ENCODE measurements at regions not wholly inside any gene's neighbourhood (a gene's known extent, or its start where the extent isn't known, plus 50 kb on each side); places are given as distances from the start of the nearest gene placed in this dataset.

DNA sequence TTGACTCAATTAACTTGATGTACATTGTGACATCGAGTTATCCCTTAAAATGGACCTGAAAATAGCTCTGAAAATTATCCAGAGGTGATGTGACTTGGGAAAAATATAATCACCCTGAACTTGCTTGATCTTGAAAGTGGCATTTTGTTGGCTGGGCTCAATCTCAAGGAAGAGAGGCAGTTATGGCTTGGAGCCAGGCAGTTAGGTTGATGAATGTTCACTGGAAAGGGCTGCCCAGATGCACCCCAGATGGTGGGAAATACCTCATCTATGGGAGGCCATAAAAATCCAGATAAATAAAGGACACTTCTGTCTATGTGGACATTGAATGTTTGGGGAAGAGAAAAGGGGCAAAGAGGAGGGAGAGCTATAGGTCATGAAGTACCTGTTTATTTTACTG is 55.7 kb upstream of the OR5AN1 start:
- no peak for DNase-seq

DNA sequence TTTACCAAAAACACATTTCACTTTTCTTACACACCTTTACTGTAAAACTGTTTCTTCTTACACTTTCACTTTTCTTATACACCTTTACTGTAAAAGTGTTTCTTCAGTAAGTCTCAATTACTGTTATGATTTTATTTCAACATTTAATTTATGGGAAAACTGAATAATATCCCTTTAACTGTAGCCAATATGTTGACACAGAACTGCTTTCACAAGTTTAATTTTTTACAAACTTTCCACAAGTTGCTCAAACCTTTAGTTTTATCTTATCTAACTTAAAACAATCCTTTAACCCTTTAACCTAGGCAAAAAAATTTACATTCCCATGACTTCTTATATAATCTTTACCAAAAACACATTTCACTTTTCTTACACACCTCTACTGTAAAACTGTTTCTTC is 63.3 kb upstream of the OR5AN1 start:
- DNase-seq, result no peak

DNA sequence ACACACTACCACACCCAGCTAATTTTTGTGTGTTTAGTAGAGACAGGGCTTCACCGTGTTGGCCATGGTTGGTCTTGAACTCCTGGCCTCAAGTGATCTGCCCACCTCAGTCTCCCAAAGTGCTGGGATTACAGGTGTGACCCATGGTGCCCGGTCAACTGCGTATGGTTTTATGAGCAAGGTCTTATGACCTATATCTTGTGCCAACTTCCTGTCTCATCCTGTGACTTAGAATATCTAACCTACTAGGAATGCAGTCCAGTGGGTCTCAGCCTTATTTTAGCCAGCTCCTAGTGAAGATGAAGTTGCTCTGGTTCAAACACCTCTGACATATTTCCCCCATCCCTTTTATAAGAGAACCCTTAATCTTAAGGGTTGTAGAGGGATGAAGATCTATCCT is 66.1 kb upstream of the OR5AN1 start:
- no peak for DNase-seq

DNA sequence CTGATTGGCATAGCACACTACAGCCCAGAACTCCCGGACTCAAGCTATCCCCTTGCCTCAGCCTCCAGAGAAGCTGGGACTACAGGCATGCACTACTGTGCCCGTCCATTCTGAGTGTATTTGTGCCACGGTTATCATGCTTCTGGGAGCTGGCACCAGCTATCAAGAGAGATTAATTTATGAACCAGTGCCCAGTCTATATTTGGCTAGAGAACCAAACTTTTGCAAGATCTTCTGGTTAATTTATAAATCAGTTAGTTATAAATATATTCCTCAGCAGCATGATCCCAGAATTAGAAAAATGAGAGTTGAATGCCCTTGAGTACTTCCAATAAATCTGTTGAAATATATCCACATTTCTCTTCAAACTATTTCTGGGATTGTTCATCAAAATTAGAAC is 67.5 kb upstream of the OR5AN1 start:
- no peak for DNase-seq

DNA sequence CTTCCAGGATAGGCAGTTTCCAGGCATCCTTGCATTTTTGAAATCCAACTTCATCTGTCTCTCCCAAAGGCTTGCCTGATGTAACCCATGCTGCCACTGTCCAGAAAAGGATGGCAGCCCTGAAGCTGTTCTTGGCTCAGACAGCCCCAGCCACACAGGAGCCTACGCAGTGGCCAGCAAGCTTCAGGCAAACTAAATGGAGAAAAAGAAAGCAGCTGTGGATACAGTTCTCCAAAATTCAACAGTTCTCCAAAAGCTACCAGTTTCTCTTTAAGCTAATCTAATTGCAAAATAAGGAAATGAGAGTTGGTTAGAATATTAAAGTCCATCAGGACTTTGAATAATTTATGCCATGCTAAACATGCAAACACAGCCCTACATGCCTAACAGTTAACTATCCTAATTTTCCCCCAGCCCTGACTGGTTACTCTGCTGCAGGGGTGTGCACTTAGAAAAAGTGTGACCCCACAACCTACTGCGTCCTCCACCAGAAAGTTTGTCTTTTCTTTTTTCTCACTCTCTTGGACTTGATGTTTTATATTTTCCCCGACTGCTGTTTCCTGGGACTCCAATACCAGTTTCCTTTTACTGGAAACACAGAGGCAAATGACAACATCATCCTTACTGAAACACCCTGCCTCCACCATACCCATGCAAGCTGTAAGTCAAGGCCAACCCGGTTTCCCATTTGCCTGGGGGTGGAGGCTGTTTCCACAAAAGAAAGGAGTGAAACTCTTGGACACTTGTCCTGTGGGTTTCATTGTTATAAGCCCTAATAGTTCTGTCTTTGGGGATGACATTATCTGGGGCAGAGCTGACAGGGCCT is 69.1 kb upstream of the OR5AN1 start:
- no peak for DNase-seq

DNA sequence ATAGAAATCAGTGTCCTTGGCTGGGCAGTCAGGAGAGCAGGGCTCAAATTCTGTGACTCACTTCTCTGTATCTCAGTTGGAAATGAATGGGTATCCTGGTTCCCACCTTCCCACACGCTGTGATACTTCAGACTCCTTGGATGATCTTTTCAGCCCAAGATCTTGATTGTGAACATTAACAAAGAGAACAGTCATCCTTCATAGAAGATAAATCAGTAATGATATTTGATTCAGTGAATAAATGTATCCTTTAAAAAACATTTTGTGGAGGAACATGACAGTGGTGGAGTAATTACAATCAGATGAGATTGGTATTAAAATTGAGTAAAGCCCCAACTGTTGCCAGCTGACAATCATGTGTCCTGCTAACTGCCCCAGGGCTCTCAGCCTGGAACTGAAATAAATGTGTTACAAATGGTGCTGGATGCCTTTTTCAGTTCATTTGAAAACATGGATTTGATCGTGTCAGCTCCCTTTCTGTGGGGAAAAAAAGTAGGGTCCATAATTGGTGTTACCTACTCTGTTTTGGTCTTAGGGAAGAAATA is 72.9 kb upstream of the OR5AN1 start:
- no peak for DNase-seq

DNA sequence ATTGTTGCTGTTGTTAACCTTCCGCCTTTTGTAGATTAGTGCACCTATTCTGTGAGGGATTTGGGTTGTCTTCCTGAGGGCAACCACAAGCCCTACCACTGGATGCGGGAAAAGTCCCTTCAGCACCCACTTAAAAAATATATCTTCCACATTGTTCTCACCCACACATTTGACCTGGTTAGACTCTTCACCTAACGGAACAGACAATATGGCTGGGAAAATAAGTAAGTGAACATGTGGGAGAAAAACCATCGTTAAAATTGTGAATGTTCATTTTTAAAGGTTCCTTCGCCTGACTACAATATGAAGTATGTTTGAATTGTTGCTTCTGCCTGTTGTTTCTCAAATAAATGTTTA is 72.0 kb upstream of the MPEG1 start:
- DNase-seq, result no peak

DNA sequence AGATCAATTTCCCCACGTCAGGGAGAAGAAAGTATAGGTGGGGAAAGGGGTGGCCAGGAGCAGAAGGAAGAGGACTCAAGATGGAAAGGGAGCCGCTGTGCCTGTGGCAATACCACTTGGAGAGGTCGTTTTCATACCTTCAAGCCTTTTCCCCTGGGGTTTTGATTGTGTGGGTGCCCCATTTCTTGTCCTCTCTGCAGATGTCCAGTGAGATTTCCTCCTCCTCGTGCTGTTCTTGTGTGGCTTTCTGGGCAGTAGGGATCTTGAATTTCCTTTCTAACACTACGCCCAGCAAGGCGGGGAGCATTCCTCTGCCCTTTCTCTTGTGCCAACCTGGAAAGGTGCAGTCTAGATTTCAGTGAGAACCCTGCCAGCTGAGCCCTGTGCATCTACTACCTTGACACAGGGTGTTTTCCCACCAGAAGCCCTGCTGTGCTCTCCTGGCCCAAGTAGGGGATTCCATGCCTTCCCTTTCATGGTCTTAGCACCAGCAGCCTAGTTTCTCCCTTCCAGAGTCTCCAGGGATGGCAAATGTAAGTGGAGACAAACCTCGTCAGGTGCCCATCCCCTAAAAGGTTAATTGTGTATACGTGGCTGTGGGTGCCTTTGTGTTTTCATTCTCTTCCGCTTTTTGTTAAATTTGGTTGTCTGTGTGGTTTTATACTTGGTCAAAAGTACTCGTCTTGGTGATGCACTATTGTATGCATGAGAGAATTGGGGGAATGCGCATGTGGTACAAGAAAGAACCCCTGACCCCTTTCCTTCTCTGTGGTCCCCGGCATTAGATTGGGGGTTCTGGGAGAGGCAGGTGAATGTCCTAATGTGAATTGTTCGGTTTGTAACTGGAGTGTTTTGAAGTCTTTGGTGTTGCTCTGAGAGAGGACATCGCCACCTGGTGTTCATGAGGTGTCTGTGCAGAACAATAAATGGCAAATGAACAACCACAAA is 71.4 kb upstream of the MPEG1 start:
- DNase-seq, result peak; percentile 57

DNA sequence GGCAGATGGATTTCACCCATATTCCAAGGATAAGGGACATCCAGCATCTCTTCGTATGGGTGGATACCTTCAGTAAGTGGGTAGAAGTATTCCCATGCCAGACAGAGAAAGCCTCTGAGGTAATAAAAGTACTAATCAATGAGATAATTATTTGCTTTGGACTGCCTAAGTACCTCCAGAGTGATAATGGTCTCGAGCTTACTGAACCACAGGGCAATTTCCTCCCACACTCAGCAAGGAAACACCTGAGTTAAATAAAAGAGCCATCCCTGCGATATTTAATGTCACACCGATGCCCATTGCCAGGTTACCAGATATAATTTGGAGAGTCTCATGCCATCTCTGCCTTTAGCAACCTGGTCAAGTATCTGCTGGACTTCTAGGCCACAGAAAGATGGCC is 70.6 kb upstream of the MPEG1 start:
- DNase-seq, result no peak

DNA sequence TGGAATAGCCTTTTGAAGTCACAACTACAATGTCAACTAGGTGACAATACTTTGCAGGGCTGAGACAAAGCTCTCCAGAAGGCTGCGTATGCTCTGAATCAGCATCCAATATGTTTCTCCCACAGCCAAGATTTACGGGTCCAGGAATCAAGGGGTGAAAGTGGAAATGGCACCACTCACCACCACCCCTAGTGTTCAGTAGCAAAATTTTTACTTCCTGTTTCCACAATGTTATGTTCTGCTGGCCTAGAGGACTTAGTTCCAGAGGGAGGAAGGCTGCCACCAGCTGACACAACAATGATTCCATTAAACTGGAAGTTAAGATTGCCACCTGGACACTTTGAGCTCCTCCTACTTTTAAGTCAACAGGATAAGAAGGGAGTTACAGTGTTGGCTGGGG is 68.5 kb upstream of the MPEG1 start:
- no peak for DNase-seq

DNA sequence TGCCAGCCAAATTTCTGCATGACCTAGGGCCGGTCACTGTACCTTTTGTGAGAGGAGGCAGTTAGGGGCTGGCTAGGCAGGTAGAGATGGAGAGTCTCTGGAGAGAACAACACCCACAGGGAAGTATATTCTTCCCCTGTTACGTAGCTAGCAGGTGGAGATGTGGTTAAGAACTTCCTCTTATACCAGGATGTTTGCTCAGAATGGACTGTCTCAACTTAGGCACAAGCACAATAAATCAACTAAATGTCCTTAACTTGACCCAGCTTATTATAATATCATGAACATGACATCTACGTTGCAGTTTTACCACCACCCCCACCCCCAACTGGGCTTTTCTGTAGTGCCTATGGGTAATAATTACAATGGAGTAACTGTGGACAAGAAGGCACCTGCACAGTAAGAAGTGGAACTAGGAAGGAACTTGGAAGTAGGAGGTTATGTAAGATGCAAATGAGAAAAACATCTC is 60.7 kb upstream of the MPEG1 start:
- no peak for DNase-seq

DNA sequence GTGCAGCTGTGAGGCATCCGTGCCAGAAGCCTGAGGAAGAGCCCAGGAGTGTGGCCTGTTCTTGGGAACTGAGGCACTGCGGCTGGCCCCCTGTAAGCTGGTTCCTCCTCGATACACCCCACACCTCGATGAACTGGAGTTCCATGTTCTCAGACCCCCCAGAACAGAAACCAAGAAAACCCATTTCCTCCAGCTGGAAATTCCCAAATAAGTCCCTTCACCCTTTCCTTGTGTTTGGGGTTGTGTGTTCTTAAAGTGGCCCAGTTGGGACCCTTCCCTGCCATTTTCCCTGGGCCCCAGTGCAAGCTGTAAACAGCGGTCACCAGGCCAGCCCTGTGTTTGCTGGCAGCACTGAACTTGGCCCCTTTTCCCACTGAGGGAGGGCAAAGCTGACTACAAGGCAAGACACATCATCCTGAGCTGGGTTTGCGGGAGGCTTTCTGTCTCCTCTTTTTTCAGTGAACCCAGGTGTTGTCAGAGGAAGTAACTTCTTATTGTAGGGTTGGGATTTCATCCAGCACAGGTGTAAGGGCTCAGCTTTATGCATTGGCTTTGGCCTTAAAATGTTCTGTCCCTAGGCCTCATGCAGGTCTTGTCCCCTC is 60.1 kb upstream of the MPEG1 start:
- no peak for DNase-seq

DNA sequence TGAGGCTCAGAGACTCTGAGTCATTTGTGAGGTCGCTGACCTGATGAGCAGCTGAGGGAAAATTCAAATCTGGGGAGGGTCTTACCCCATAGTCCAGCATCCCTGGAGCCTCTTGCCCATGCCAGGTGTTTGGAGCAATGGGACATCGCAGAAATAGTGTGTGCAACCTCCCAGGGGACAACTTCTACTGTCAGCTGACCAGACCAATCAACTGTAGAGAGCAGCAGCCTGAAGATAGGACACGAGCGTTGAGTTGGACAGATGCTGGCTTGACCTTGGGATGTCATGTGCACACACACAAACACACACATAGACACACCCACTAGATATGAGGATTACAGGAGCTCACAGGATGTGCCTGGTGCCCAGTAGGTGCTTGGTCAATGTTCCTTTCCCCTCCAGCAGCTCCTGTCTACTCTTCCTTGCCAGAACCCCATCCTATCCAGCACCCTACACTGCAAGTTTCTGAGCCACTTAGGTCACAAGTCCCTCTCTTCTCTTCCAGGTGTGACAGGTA is 59.1 kb upstream of the MPEG1 start:
- DNase-seq, result no peak

DNA sequence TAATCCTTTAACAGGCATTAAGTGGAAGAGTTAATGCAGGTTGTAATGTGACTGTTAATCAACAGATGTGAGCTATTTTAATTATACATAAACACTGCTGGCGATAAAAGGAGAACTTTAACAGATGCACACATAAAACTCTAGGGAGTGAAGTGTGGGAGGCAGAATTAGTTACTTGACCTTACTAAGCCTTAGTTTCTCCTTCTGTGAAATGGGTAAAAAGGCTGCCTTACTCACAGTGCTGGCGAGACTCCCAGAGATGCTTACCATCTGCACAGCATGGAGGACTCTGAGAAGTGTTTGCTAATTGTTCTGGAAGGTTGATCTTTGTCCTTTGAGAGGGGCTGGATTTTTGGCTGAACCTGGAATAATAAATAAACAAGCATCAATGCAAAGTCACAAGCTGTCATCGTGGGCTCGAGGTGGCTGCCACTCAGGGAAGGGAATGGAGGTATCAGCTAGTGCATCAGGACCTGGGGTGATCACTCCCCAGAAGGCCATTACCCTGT is 58.6 kb upstream of the MPEG1 start:
- peak; percentile 69 for DNase-seq

DNA sequence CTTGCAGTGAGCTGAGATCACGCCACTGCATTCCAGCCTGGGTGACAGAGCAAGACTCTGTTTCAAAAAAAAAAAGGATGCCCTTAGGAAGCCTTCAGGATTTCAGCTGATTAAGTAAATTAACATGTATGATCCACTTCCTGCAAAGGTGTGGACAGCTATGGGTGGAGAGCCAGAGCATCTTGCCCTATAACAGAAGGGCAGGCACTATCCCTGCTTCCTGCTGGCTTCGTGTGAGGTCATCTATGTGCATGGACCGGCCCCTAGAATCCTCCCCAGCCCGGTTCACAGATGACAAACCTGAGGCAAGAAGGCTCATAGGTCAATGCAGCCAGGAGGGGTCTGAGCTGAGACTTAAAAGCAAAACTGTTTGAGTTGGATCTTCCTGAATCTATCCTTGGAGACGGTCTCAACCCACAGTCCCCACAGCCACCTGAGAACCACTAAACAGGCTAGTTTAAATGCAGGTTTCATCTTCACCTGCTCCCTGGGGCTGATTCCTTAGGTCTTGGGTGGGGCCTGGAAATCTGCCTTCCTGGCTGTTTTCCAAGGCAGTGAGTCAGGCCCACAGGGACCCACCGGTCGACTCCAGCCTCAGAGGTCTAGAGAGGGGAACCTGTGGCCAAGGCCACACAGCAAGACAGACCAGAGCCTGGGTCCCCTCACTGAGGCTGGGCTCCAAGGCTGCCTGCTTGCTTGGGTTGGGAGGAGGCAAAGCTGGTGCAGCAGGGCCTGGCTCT is 55.2 kb upstream of the MPEG1 start:
- DNase-seq, result no peak

DNA sequence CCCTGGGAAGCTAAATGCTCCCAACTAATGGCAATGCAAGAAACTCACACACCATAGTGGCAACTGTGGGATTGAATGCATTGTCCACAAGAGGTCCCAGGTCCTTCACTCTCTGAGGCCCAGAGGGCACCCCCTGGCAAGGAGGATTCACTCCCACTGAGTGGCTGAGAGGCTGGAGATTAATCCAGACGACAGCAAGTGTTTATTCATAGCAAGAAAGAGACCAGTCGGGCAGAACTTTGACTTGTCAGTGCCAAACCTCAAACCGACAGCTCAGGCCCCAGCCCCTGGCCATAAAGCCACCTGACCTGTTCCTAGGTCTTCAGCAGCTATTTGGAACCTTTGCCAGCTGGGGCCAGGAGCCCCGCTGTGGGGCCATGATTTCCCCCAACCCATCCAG is 54.5 kb upstream of the MPEG1 start:
- DNase-seq, result no peak

DNA sequence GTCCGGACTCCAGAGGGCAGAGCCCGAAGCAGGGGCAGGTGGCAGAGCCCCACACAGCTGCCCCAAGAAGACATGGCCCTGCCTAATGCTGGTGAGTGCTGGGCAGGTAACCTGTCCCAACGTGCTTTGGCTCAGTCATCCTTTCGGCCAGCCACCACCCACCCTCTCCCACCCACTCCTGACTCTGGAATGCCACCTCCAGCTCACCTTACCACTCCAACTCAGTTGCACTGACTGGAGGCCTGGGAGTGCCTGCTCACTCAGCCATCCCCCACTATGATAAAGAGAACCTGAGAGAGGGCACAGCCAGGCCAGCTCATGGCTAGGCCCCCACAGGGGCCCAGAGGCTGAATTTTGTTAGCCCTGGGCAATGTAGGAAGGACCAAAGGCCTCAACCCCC is 53.8 kb upstream of the MPEG1 start:
- DNase-seq, result no peak

DNA sequence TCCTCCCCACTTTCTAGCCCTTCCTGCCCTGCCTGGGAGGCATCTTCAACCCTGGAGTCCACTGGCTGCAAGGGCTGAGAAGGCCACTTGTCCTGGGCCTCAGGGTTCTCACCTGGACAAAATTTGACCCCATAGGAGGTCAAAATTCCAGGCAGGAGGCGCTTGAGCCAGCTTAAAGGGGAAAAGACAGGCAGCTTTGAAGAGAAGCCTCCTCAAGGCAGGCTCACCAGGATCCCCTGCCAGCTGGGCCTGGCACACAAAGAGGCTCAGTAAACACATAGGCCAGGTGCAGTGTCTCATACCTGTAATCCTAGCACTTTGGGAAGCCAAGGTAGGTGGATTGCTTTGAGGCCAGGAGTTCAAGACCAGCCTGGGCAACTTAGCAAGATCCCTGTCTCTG is 53.0 kb upstream of the MPEG1 start:
- no peak for DNase-seq

DNA sequence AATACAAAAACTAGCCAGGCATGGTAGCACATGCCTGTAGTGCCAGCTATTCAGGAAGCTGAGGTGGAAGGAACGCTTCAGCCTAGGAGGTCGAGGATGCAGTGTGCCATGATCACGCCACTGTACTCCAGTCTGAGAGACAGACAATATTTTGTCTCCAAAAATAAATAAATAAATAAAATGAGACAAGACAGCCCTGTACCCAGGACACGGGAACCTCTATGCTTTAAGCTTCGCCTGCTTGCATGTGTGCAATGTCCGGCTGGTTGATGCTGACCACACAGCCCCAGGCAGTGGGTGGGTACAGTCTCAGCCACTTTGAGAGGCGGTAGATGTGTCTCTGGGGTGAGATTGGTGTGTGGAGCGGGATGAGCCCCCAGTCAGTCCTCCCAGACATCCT is 52.0 kb upstream of the MPEG1 start:
- no peak for DNase-seq

DNA sequence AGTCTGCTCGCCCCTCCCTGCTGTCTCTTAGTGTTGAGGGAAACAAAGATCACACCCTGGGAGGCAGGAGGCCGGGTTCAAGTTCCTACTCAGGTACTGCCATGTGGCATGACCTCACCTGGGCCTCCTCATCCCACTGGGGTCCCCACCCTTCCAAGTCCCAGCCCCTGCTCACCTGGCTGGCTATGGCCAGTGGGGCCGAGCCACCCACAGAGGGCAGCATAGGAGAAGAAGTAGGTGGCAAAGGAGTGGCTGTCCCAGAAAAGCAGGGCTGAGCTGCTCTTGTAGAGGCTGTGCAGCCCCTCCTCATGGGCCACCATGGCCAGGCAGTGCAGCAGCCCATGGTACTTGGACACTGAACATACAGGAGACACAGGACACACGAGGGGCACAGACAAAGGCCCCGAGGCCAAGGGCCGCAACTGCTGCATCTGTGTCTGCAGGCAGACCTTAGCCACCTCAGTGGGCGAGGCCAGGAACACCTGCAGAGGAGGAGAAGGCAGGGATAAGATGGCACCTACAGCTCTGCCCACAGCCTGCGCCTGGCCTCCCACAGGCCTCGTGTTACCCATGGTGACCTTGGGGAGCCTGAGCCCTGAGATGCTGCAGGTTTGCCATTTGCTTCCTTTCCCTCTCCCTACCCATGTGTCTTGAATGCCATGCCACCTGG is 50.6 kb upstream of the MPEG1 start:
- DNase-seq, result peak; percentile 42
